ENCODE measurements at regions not wholly inside any gene's neighbourhood (a gene's known extent, or its start where the extent isn't known, plus 50 kb on each side); places are given as distances from the start of the nearest gene placed in this dataset.

- H3K4me3 ChIP-seq (ENCODE audit: low read length) = no peak overlapping the region
- no peak for TF ChIP-seq CTCF (IDR thresholded peaks at IDR 0.05; ENCODE audit: insufficient read depth, low read depth, low read length, missing control alignments)
- no peak for DNase-seq (ENCODE audit: low read depth)
These were observed 726.4 kb upstream of the TYRP1 start for GRCh38 chr9:11966786-11967185.

- TF ChIP-seq CTCF (IDR thresholded peaks at IDR 0.05; ENCODE audit: insufficient read depth, low read depth, low read length, missing control alignments) = no peak
- H3K4me3 ChIP-seq (ENCODE audit: low read length) = no peak overlapping the region
- DNase-seq (ENCODE audit: low read depth) = no peak
These were observed 724.6 kb upstream of the TYRP1 start for GRCh38 chr9:11968631-11969030.

- no peak overlapping the region for H3K4me3 ChIP-seq (ENCODE audit: low read length)
- no peak for DNase-seq (ENCODE audit: low read depth)
- TF ChIP-seq CTCF (IDR thresholded peaks at IDR 0.05; ENCODE audit: insufficient read depth, low read depth, low read length, missing control alignments) = no peak
These were observed 720.2 kb upstream of the TYRP1 start for GRCh38 chr9:11973011-11973410.

- no peak for TF ChIP-seq CTCF (IDR thresholded peaks at IDR 0.05; ENCODE audit: insufficient read depth, low read depth, low read length, missing control alignments)
- no peak overlapping the region for H3K4me3 ChIP-seq (ENCODE audit: low read length)
- DNase-seq (ENCODE audit: low read depth) = no peak
These were observed 719.7 kb upstream of the TYRP1 start for GRCh38 chr9:11973511-11973910.

- no peak for TF ChIP-seq CTCF (IDR thresholded peaks at IDR 0.05; ENCODE audit: insufficient read depth, low read depth, low read length, missing control alignments)
- H3K4me3 ChIP-seq (ENCODE audit: low read length) = no peak overlapping the region
- no peak for DNase-seq (ENCODE audit: low read depth)
These were observed 700.3 kb upstream of the TYRP1 start for GRCh38 chr9:11992866-11993265.

GRCh38 chr9:12014488-12014887 is 678.7 kb upstream of the TYRP1 start:
- H3K4me3 ChIP-seq (ENCODE audit: low read length) = no peak overlapping the region
- no peak for TF ChIP-seq CTCF (IDR thresholded peaks at IDR 0.05; ENCODE audit: insufficient read depth, low read depth, low read length, missing control alignments)
- no peak for DNase-seq (ENCODE audit: low read depth)

GRCh38 chr9:12054235-12054634 is 639.0 kb upstream of the TYRP1 start:
- no peak for DNase-seq (ENCODE audit: low read depth)
- TF ChIP-seq CTCF (IDR thresholded peaks at IDR 0.05; ENCODE audit: insufficient read depth, low read depth, low read length, missing control alignments) = no peak
- H3K4me3 ChIP-seq (ENCODE audit: low read length) = no peak overlapping the region
